ENCODE measurements at regions not wholly inside any gene's neighbourhood (a gene's known extent, or its start where the extent isn't known, plus 50 kb on each side); places are given as distances from the start of the nearest gene placed in this dataset.
A peak's percentile ranks its signal among the peaks of the same experiment; 100 is the strongest.

- H3K36me3 ChIP-seq (ENCODE audit: control insufficient read depth, insufficient read depth, low read length): no peaks in the 10 kb centered on the region
- peaks cover 6% of the 10 kb centered on the region for H3K4me1 ChIP-seq (ENCODE audit: control insufficient read depth, insufficient read depth, low read length, poor library complexity, severe bottlenecking)
- WGBS, 2 experiments (ENCODE audit: insufficient coverage in 2 of 2): 95 to 97% methylated on average over 15 of the region's 15 CpGs
- H3K4me3 ChIP-seq (ENCODE audit: extremely low read depth, insufficient read depth, low read length, poor library complexity, severe bottlenecking): no peak overlapping the region
- peaks cover 5% of the 10 kb centered on the region for H3K9me3 ChIP-seq (ENCODE audit: control insufficient read depth, low read length)
- no peak overlapping the region for H3K27ac ChIP-seq (ENCODE audit: low read depth, low read length, severe bottlenecking)
Observed at GRCh38 chr9:134487066-134487710, 154.4 kb upstream of the COL5A1 start.

- Histone ChIP-seq H3K27ac (ENCODE audit: low read depth, low read length, severe bottlenecking) (no peak overlapping the region), H3K4me3 (ENCODE audit: extremely low read depth, insufficient read depth, low read length, poor library complexity, severe bottlenecking) (no peak overlapping the region)
- 73 to 76% methylated on average over 28 to 29 of the region's 32 CpGs for WGBS, 2 experiments (ENCODE audit: insufficient coverage in 2 of 2)
Observed at GRCh38 chr9:134488331-134489280, 153.0 kb upstream of the COL5A1 start.

DNA sequence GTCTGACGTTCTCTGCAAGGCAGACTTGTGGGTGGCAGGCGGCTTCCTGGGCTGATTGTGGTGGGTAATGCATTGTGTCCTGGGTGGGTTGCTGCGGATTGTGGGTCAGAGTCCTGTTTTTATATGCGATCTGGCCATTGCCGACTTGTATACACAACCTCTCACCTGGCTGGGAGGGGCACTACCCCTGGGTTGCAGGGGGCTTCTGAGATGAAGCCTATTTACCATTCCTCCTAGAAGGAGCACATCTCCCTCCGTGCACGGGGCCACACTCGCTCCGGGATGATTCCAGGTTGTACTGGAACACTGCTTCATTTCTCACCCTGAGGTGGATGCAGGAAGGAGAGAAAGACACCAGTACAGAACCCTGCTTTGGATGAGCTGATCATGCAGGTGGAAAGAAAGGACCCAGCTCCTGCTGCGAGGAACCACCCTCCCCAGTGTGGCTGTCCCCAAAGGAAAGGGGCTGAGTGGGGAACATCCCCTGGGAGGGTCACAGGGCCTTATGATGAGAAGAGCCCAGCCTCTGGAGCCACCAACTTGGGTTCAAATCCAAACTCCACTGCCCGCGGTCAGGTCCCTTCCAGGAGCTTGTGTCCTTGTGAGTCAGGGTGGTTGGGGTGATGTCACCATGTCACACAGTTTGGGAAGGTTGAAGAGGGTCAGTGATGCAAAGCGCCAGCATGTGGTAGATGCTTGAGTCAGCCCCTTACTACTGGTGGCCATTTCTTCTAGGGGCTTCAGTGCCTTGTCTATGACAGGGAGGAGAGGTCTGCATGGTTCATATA lies 151.8 kb upstream of the COL5A1 start:
- Histone ChIP-seq H3K36me3 (ENCODE audit: control insufficient read depth, insufficient read depth, low read length) (no peaks in the 10 kb centered on the region), H3K4me1 (ENCODE audit: control insufficient read depth, insufficient read depth, low read length, poor library complexity, severe bottlenecking) (peaks cover 16% of the 10 kb centered on the region), H3K4me3 (ENCODE audit: extremely low read depth, insufficient read depth, low read length, poor library complexity, severe bottlenecking) (no peak overlapping the region), H3K27ac (ENCODE audit: low read depth, low read length, severe bottlenecking) (no peak overlapping the region), H3K9me3 (ENCODE audit: control insufficient read depth, low read length) (peaks cover 5% of the 10 kb centered on the region)
- WGBS, 2 experiments (ENCODE audit: insufficient coverage in 2 of 2): 93 to 96% methylated on average over 7 to 11 of the region's 13 CpGs

More at GRCh38 chr9:134488331-134489280, 153.0 kb upstream of the COL5A1 start:
- H3K36me3 ChIP-seq (ENCODE audit: control insufficient read depth, insufficient read depth, low read length): no peaks in the 10 kb centered on the region
- H3K4me1 ChIP-seq (ENCODE audit: control insufficient read depth, insufficient read depth, low read length, poor library complexity, severe bottlenecking): peaks cover 16% of the 10 kb centered on the region
- peaks cover 5% of the 10 kb centered on the region for H3K9me3 ChIP-seq (ENCODE audit: control insufficient read depth, low read length)

DNA sequence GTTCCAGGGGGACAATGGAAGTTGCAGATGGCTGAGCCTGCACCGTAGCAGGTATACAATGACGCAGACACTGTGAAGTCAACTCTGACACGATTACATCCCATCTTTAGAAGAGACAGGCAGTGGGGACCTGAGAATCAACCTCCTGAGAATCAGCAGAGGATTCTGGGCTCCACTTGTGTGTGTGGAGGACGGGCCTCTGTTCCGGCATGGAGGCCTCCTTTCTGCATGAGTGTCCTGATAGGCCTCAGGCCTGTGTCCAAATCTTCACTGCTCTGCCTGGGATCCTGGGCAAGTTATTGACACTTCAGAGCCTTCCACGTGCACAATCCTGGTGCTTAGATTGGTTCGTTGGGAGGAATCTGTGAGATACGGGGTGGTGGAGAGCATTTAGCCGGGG lies 151.2 kb upstream of the COL5A1 start:
- 94 to 95% methylated on average over 9 of the region's 9 CpGs for WGBS, 2 experiments (ENCODE audit: insufficient coverage in 2 of 2)
- Histone ChIP-seq H3K4me3 (ENCODE audit: extremely low read depth, insufficient read depth, low read length, poor library complexity, severe bottlenecking) (no peak overlapping the region), H3K27ac (ENCODE audit: low read depth, low read length, severe bottlenecking) (no peak overlapping the region), H3K36me3 (ENCODE audit: control insufficient read depth, insufficient read depth, low read length) (no peaks in the 10 kb centered on the region), H3K4me1 (ENCODE audit: control insufficient read depth, insufficient read depth, low read length, poor library complexity, severe bottlenecking) (peaks cover 16% of the 10 kb centered on the region), H3K9me3 (ENCODE audit: control insufficient read depth, low read length) (peaks cover 5% of the 10 kb centered on the region)

DNA sequence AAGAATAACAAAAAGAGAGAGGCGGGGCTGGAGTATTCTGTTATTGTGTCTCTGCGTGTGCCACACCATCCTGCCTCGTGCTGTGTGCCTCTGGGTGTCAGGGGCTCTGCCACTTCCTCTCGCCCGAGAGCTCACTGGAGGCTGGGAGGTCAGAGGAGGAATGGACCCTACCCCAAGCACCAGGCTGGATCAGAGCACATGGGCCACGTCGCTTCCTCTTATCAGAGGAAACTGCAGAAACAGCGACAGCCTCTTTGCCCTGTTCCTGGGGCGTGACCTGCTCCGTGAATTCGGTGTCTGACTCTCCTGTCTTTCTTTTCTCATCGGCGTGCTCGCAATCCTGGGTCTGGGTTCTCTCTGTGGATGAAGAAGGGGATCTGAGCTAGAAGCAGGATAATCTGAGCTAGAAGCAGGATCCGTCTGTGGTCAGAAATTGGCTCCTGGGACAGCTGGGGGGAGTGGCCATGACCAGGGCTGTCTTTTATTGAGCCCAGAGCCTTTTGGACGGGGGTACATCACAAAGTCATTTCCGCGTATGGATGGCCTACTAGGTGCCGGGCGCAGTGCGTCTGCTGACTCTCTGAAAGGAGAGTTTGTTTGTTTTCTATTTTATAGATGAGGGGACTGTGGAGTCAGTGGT lies 150.3 kb upstream of the COL5A1 start:
- WGBS, 2 experiments (ENCODE audit: insufficient coverage in 2 of 2): 86 to 90% methylated on average over 14 to 18 of the region's 21 CpGs
- Histone ChIP-seq H3K27ac (ENCODE audit: low read depth, low read length, severe bottlenecking) (peak overlapping the region; percentile 53), H3K36me3 (ENCODE audit: control insufficient read depth, insufficient read depth, low read length) (no peaks in the 10 kb centered on the region), H3K9me3 (ENCODE audit: control insufficient read depth, low read length) (peaks cover 5% of the 10 kb centered on the region), H3K4me3 (ENCODE audit: extremely low read depth, insufficient read depth, low read length, poor library complexity, severe bottlenecking) (no peak overlapping the region), H3K4me1 (ENCODE audit: control insufficient read depth, insufficient read depth, low read length, poor library complexity, severe bottlenecking) (peaks cover 16% of the 10 kb centered on the region)

GRCh38 chr9:134491856-134492255 lies 149.7 kb upstream of the COL5A1 start:
- H3K4me3 ChIP-seq (ENCODE audit: extremely low read depth, insufficient read depth, low read length, poor library complexity, severe bottlenecking): no peak overlapping the region
- H3K36me3 ChIP-seq (ENCODE audit: control insufficient read depth, insufficient read depth, low read length): no peaks in the 10 kb centered on the region
- 97 to 98% methylated on average over 6 to 9 of the region's 11 CpGs for WGBS, 2 experiments (ENCODE audit: insufficient coverage in 2 of 2)
- peaks cover 21% of the 10 kb centered on the region for H3K4me1 ChIP-seq (ENCODE audit: control insufficient read depth, insufficient read depth, low read length, poor library complexity, severe bottlenecking)
- H3K9me3 ChIP-seq (ENCODE audit: control insufficient read depth, low read length): peaks cover 5% of the 10 kb centered on the region
- no peak overlapping the region for H3K27ac ChIP-seq (ENCODE audit: low read depth, low read length, severe bottlenecking)

DNA sequence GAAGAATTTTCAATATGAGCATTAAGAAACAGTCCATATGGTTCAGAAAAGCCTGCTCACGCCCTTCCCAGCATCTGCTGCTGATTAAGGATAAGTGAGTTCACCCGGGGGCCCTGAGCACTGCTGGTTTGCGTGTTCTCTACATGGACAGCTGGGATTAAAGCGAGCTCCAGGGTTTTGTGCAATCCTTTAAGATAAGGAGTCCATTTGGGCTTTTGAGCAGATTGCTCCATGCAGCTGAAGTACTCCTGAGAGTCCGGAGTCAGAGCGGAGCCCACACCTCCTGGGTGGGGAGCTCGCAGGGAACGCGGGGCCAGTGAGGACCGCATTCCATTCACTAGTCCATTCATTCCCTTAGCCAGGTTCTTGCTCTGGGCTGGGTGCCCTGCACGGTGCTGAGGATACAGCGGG lies 149.3 kb upstream of the COL5A1 start:
- no peak overlapping the region for H3K4me3 ChIP-seq (ENCODE audit: extremely low read depth, insufficient read depth, low read length, poor library complexity, severe bottlenecking)
- H3K36me3 ChIP-seq (ENCODE audit: control insufficient read depth, insufficient read depth, low read length): no peaks in the 10 kb centered on the region
- H3K27ac ChIP-seq (ENCODE audit: low read depth, low read length, severe bottlenecking): no peak overlapping the region
- WGBS, 2 experiments (ENCODE audit: insufficient coverage in 2 of 2): 92% methylated on average over 7 to 9 of the region's 12 CpGs
- H3K9me3 ChIP-seq (ENCODE audit: control insufficient read depth, low read length): peaks cover 5% of the 10 kb centered on the region
- peaks cover 23% of the 10 kb centered on the region for H3K4me1 ChIP-seq (ENCODE audit: control insufficient read depth, insufficient read depth, low read length, poor library complexity, severe bottlenecking)

DNA sequence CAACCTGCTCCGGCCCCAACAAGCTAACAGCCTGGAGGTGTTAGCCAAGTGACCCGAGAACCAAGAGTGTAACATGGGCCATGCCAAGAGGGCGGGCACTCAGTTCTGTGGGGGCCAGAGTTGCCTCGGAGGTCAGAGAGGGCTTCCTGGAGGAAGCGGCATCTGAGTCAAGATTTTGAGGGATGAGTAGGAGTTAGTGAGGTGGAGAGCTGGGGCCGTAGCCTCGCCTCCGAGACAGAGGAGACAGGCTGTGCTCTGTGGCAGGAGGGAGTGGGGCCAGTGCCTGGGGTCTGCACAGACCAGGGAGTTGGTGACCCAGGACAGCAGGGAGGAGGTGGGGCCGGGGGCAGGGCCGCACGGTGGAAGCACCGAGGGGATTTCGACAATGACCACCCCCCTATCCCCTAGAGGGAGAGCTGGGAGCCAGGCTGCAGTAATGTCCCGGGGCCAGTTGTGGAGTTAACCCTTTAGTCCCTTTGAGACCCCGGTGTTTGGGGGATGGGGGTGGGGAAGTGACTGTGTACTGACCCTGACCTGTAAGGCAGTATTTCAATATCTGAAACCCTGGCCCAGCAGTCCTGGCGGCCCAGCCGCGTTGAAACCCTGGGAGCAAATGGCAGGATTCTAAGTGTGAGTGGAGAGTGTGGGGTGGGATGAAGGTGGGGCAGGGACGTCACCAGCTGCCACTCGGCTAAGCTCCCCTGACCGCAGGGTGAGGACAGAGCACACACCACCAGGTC lies 148.7 kb upstream of the COL5A1 start:
- Histone ChIP-seq H3K4me3 (ENCODE audit: extremely low read depth, insufficient read depth, low read length, poor library complexity, severe bottlenecking) (no peak overlapping the region), H3K9me3 (ENCODE audit: control insufficient read depth, low read length) (peaks cover 5% of the 10 kb centered on the region), H3K36me3 (ENCODE audit: control insufficient read depth, insufficient read depth, low read length) (no peaks in the 10 kb centered on the region), H3K4me1 (ENCODE audit: control insufficient read depth, insufficient read depth, low read length, poor library complexity, severe bottlenecking) (peaks cover 23% of the 10 kb centered on the region), H3K27ac (ENCODE audit: low read depth, low read length, severe bottlenecking) (no peak overlapping the region)
- WGBS, 2 experiments (ENCODE audit: insufficient coverage in 2 of 2): 77 to 89% methylated on average over 10 to 16 of the region's 21 CpGs

DNA sequence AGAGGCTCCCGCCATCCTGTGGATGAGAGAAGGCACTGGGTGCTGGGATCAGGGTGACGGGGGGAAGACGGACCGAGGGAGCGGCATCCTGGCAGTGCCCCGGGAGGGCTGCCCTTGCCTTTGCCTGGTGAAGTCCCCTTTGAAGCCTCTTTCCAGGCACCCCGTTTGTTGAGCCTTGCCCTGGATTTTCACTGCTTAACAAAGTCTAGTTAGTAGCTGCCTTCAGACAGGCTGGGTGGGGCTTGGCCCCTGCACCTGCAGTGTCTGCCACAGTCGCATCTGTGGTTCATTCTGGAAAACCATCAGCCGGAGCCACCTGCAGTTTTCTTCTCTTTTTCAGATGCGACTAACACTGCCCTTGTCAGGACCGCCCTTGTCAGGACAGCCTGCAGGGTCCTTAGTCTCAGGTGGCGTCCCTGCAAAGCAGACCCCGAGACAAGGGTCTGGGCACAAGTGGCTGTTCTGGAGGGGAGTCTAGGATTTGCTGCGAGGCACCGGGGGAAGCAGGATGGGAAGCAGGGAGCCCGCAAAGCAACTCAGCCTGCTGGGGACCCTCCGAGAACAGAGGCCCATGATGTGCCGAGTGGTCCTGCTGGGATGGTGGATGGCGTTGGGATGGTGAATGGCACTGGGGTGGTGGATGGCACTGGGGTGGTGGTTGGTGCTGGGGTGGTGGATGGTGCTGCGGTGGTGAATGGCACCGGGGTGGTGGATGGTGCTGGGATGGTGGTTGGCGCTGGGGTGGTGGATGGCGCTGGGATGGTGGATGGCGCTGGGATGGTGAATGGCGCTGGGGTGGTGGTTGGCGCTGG lies 147.9 kb upstream of the COL5A1 start:
- H3K9me3 ChIP-seq (ENCODE audit: control insufficient read depth, low read length): peaks cover 5% of the 10 kb centered on the region
- H3K27ac ChIP-seq (ENCODE audit: low read depth, low read length, severe bottlenecking): no peak overlapping the region
- WGBS, 2 experiments (ENCODE audit: insufficient coverage in 2 of 2): 95 to 97% methylated on average over 25 of the region's 26 CpGs
- no peaks in the 10 kb centered on the region for H3K36me3 ChIP-seq (ENCODE audit: control insufficient read depth, insufficient read depth, low read length)
- H3K4me3 ChIP-seq (ENCODE audit: extremely low read depth, insufficient read depth, low read length, poor library complexity, severe bottlenecking): no peak overlapping the region
- peaks cover 23% of the 10 kb centered on the region for H3K4me1 ChIP-seq (ENCODE audit: control insufficient read depth, insufficient read depth, low read length, poor library complexity, severe bottlenecking)
